AG10803 (cell line): ENCODE measurements at regions not wholly inside any gene's neighbourhood (a gene's known extent, or its start where the extent isn't known, plus 50 kb on each side); places are given as distances from the start of the nearest gene placed in this dataset.

Source experiments
- DNase-seq: peaks from one replicate; pipeline ENCODE4 v3.0.0; 2010; ENCODE audit warnings: low read depth
- H3K4me3 ChIP-seq: 2 replicates; pipeline ENCODE4 v1.5.1; 2011; ENCODE audit warnings: mild to moderate bottlenecking, low read length, control low read depth
- TF ChIP-seq, protein P1 (sequence below): conservative IDR thresholded peaks from 2 replicates; pipeline ENCODE4 v1.5.1; 2011; ENCODE audit warnings: mild to moderate bottlenecking, low read length, control low read depth, inconsistent platforms

DNA sequence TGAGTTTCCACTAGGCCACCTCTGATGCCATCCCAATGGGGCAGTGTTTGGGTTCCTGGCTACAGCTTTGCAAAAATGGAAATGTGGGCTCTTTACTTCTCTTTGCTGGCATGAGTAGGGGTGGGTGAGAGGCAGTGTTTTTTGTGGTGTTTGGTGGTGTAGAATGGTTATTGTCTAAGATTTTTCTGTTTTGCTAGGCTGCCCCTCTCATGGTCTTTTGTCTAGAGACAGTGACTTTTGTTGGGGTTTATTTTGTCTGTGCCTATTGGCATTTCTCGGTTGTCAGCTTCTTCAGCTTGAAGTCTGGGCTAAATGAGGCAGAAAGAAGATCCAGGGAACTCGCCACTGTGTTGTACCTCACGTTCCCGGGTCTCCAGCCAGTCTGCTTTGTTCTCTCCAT lies 112.1 kb downstream of the CENPF start:
- DNase-seq, result no peak
- no peak overlapping the region for H3K4me3 ChIP-seq
- TF ChIP-seq, protein P1, sequence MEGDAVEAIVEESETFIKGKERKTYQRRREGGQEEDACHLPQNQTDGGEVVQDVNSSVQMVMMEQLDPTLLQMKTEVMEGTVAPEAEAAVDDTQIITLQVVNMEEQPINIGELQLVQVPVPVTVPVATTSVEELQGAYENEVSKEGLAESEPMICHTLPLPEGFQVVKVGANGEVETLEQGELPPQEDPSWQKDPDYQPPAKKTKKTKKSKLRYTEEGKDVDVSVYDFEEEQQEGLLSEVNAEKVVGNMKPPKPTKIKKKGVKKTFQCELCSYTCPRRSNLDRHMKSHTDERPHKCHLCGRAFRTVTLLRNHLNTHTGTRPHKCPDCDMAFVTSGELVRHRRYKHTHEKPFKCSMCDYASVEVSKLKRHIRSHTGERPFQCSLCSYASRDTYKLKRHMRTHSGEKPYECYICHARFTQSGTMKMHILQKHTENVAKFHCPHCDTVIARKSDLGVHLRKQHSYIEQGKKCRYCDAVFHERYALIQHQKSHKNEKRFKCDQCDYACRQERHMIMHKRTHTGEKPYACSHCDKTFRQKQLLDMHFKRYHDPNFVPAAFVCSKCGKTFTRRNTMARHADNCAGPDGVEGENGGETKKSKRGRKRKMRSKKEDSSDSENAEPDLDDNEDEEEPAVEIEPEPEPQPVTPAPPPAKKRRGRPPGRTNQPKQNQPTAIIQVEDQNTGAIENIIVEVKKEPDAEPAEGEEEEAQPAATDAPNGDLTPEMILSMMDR, result no peak

DNA sequence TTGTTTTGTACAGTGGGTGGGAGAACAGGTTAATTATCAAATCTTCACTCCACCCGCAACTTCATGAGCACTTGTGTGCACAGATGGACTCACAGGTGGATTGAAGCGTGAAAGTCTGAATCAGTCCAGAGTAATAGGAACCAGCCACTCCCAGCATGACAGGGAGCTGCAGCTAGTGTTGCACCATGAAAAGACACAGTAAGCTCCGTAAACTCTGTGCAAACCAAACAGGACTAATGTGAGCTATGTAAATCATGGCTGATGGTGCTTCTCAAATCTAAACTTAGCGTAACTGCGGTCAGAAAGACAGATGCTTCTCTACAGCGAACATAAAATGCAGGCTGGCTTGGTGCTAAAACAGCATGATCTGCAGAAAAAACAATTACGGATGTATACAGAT lies 114.4 kb downstream of the CENPF start:
- DNase-seq, result no peak
- TF ChIP-seq, protein P1, result no peak
- no peak overlapping the region for H3K4me3 ChIP-seq

DNA sequence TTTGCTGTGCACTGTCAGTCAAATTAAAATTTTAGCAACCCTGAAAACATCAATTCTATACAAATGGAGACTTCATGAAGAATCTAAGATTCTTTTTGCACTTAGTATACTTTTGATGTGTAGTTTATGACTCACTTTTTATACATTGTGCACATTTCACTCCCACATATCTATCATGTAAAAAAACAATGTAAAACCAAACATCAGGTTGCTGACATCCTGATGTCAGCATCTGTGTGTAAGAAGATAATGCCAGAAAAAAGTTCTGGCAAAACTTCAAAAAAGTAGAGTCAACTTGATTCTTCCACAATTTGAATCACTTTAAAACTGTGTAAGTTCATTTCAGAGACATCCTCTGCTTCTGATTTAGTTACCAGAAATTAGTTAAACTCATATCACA lies 115.7 kb downstream of the CENPF start:
- H3K4me3 ChIP-seq, result no peak overlapping the region
- TF ChIP-seq, protein P1, result no peak
- no peak for DNase-seq

DNA sequence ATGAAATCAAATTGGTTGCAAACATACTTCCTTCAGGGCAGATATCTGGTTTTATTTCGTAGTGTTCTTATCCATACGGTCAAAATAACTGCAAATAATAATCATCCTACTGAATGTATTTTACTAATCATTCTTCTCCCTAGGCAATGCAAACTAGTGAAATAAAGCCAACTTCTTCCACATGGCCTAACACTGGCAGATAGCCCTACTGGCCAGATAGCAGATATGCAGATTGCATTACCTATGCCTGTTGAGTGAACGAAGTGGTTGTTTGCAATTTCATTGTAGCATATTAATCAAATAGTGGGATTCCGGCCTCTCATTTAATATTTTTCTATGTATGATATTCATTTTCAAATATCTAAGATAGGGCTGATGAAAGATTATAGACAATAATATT lies 116.2 kb downstream of the CENPF start:
- TF ChIP-seq, protein P1, result 0 out of 2 replicates have a peak, but pooled peaks have one; percentile 14
- no peak overlapping the region for H3K4me3 ChIP-seq
- no peak for DNase-seq

DNA sequence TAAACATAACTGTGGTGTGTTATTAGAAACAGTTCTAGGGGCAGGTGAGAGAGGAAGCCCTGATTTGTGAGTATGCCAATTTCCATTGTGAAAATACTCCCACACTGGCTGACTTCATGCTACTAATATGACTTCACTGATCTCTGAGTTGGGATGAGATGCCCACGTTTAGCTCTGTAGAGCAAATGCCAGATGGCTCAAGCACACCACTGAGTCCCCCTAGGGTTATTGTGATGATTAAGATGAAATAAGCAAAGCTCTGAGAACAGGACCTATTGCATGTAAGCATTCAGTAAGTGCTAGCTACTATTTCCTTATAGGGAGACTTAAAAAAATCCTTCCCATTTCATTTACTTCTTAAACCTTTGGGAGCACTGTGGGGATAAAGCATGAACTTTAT lies 117.6 kb downstream of the CENPF start:
- H3K4me3 ChIP-seq, result no peak overlapping the region
- TF ChIP-seq, protein P1, result no peak
- no peak for DNase-seq

DNA sequence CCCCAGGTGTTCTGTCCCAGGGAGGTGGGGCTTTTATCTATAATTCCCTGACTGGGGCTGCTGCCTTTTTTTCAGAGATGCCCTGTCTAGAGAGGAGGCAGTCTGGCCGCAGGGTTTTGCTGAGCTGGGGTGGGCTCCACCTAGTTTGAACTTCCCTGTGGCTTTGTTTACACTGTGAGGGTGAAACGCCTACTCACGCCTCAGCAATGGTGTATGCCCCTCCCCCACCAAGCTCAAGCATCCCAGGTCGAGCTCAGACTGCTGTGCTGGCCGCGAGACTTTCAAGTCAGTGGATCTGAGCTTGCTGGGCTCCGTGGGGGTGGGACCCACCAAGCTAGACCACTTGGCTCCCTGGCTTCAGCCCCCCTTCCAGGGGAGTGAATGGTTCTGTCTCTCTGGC lies 124.3 kb downstream of the CENPF start:
- no peak for DNase-seq
- H3K4me3 ChIP-seq, result no peak overlapping the region
- TF ChIP-seq, protein P1, result no peak

DNA sequence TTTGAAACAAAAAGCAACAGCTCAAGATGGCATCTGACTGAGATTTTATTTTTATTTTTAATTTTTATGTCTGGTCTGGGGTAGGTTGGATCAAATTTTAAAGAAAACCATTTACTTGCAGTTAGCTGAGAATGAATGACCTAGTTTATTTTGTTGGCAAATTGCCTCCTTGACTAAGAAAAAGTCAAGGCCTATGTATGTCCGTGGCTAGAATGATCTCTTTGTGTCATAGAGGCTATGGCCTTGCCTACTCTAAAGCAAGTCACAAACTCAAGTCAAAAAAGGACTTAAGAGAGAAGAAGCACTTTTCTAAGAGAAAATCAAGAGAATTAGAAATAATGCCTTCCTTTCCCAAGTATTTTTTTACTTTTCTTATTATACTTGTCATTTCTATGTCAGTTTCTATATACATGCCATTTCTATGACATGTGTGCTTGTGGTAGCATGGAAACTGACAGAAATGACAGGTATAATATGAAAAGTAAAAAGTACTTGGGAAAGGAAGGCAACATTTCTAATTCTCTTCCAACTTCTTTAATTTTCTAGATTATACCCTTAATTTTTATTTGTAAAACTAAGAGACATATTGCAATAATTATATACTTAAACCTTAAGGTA lies 136.7 kb downstream of the CENPF start:
- TF ChIP-seq, protein P1, result no peak
- no peak overlapping the region for H3K4me3 ChIP-seq
- DNase-seq, result no peak
